Caco-2 (cell line): ENCODE measurements at regions not wholly inside any gene's neighbourhood (a gene's known extent, or its start where the extent isn't known, plus 50 kb on each side); places are given as distances from the start of the nearest gene placed in this dataset.

Experiments used
- BruUV-seq: library from RNA; stranded (reverse); fragments of 400-500 nt; replicated peaks from 2 replicates; lab custom pipeline; 2021; lab: Mats Ljungman, UMichigan
- CTCF ChIA-PET: fragments of 300-600 bp; sonication (Branson Sonifier 250); formaldehyde crosslinking; loops from one replicate; lab custom pipeline; 2022; ENCODE audit warnings: antibody characterized with exemption; lab: Charles Lee
- POLR2A ChIA-PET: fragments of 300-600 bp; sonication (Branson Sonifier 250); formaldehyde crosslinking; loops from one replicate; lab custom pipeline; 2022; ENCODE audit warnings: antibody characterized with exemption; lab: Charles Lee
- DNase-seq, 2 experiments: peaks; one replicate each; pipeline versions ENCODE4 v3.0.0 to v3.0.0-alpha.2; 2020 to 2022
- H3K27me3 ChIP-seq: replicated peaks from 2 replicates; pipeline ENCODE4 v1.6.0; 2011; ENCODE audit warnings: low read length; ENCODE audit not compliant: control insufficient read depth, insufficient read depth
- H3K36me3 ChIP-seq: 2 replicates; pipeline ENCODE4 v1.5.1; 2011; ENCODE audit warnings: low read length; ENCODE audit not compliant: control insufficient read depth, insufficient read depth
- H3K4me1 ChIP-seq: fragments of 250-450 bp; sonication (Bioruptor Pico); 2 replicates; pipeline ENCODE4 v1.5.1; 2020; ENCODE audit warnings: mild to moderate bottlenecking
- H3K4me3 ChIP-seq: 2 replicates; pipeline ENCODE4 v1.5.1; 2011; ENCODE audit warnings: low read depth, mild to moderate bottlenecking, control low read depth, low read length
- H3K9me3 ChIP-seq: fragments of 250-450 bp; sonication (Bioruptor Pico); 2 replicates; pipeline ENCODE4 v1.5.1; 2020; ENCODE audit warnings: mild to moderate bottlenecking, moderate library complexity
- H3K27ac Mint-ChIP-seq: one replicate; pipeline ENCODE4 v1.8.0; 2022; ENCODE audit warnings: mixed read lengths; ENCODE audit not compliant: unreplicated experiment
- H3K27me3 Mint-ChIP-seq: one replicate; pipeline ENCODE4 v1.8.0; 2022; ENCODE audit warnings: mixed read lengths; ENCODE audit not compliant: insufficient read depth, unreplicated experiment
- H3K36me3 Mint-ChIP-seq: one replicate; pipeline ENCODE4 v1.8.0; 2022; ENCODE audit warnings: mild to moderate bottlenecking, mixed read lengths; ENCODE audit not compliant: insufficient read depth, unreplicated experiment
- H3K4me1 Mint-ChIP-seq: one replicate; pipeline ENCODE4 v1.8.0; 2022; ENCODE audit warnings: low read depth, mixed read lengths; ENCODE audit not compliant: unreplicated experiment
- H3K4me3 Mint-ChIP-seq: one replicate; pipeline ENCODE4 v1.8.0; 2022; ENCODE audit warnings: mild to moderate bottlenecking, moderate library complexity, mixed read lengths; ENCODE audit not compliant: unreplicated experiment
- H3K9me3 Mint-ChIP-seq: one replicate; pipeline ENCODE4 v1.8.0; 2022; ENCODE audit warnings: mixed read lengths; ENCODE audit not compliant: unreplicated experiment
- intact Hi-C: fragments of 100-400 bp; cut with micrococcal nuclease; formaldehyde crosslinking; loops from one replicate; pipeline ENCODE4 v1.10.0; 2022; ENCODE audit not compliant: unreplicated experiment
- TF ChIP-seq, protein P1 (sequence below), 2 experiments: fragments of 200-600 bp in 1 of 2; IDR thresholded peaks; 1 replicate in 1 of 2; 2 replicates in 1 of 2; pipeline versions ENCODE4 v1.5.1 to v1.8.0; 2011 to 2022; ENCODE audit warnings: antibody characterized with exemption in 1 of 2, control low read depth in 1 of 2, inconsistent platforms in 1 of 2, low read depth in 1 of 2, low read length in 1 of 2, mild to moderate bottlenecking in 1 of 2, moderate library complexity in 1 of 2; ENCODE audit not compliant: insufficient read depth in 1 of 2, severe bottlenecking in 1 of 2, unreplicated experiment in 1 of 2

- H3K27me3 ChIP-seq: no peaks in the 10 kb centered on the region
- Mint-ChIP-seq H3K9me3 (no peaks in the 10 kb centered on the region), H3K36me3 (no peaks in the 10 kb centered on the region), H3K4me3 (no peak overlapping the region), H3K27me3 (no peaks in the 10 kb centered on the region), H3K4me1 (no peaks in the 10 kb centered on the region), H3K27ac (no peak overlapping the region)
- intact Hi-C loops: no loop called here
- no TSS peak for BruUV-seq
- H3K4me3 ChIP-seq: no peak overlapping the region
- no peaks in the 10 kb centered on the region for H3K36me3 ChIP-seq
- no peak for DNase-seq
- TF ChIP-seq, protein P1, sequence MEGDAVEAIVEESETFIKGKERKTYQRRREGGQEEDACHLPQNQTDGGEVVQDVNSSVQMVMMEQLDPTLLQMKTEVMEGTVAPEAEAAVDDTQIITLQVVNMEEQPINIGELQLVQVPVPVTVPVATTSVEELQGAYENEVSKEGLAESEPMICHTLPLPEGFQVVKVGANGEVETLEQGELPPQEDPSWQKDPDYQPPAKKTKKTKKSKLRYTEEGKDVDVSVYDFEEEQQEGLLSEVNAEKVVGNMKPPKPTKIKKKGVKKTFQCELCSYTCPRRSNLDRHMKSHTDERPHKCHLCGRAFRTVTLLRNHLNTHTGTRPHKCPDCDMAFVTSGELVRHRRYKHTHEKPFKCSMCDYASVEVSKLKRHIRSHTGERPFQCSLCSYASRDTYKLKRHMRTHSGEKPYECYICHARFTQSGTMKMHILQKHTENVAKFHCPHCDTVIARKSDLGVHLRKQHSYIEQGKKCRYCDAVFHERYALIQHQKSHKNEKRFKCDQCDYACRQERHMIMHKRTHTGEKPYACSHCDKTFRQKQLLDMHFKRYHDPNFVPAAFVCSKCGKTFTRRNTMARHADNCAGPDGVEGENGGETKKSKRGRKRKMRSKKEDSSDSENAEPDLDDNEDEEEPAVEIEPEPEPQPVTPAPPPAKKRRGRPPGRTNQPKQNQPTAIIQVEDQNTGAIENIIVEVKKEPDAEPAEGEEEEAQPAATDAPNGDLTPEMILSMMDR (IDR thresholded peaks at IDR 0.05; ENCODE audit: insufficient read depth in 1 of 2, low read depth in 1 of 2, low read length in 1 of 2, severe bottlenecking in 1 of 2, unreplicated experiment in 1 of 2): no peak
- H3K4me1 ChIP-seq: no peaks in the 10 kb centered on the region
- ChIA-PET POLR2A (no interaction called here), CTCF (no interaction called here)
- H3K9me3 ChIP-seq: no peaks in the 10 kb centered on the region
Observed at GRCh38 chr2:12651641-12652040, 65.1 kb upstream of the TRIB2 start.

DNA sequence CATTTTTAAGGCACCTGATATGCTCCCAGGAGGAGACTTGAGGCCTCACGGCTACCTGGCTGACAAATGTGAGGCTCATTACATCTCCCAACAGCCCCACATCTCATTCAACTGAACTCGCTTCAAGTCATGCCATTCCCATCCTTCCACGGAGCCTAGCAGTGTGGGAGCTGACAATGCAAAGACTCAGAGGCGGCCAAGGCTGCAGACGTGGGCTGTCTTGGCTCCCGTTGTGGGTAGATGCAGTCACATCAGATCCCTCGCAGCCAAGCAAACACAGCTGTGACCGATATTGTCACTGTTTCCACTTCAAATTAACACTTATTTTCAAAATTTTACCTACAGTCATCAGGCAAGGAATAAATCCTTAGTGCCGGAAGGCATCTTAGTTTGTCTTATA, 64.0 kb upstream of the TRIB2 start:
- Histone ChIP-seq H3K36me3 (no peaks in the 10 kb centered on the region), H3K4me1 (no peaks in the 10 kb centered on the region), H3K4me3 (no peak overlapping the region), H3K9me3 (no peaks in the 10 kb centered on the region), H3K27me3 (no peaks in the 10 kb centered on the region)
- Mint-ChIP-seq H3K36me3 (no peaks in the 10 kb centered on the region), H3K27ac (no peak overlapping the region), H3K27me3 (no peaks in the 10 kb centered on the region), H3K4me1 (no peaks in the 10 kb centered on the region), H3K9me3 (no peaks in the 10 kb centered on the region), H3K4me3 (no peak overlapping the region)
- CTCF ChIA-PET: no interaction called here
- intact Hi-C loops: no loop called here
- BruUV-seq: no TSS peak
- DNase-seq: no peak
- POLR2A ChIA-PET: no interaction called here
- TF ChIP-seq, protein P1 (IDR thresholded peaks at IDR 0.05; ENCODE audit: insufficient read depth in 1 of 2, low read depth in 1 of 2, low read length in 1 of 2, severe bottlenecking in 1 of 2, unreplicated experiment in 1 of 2): no peak

DNA sequence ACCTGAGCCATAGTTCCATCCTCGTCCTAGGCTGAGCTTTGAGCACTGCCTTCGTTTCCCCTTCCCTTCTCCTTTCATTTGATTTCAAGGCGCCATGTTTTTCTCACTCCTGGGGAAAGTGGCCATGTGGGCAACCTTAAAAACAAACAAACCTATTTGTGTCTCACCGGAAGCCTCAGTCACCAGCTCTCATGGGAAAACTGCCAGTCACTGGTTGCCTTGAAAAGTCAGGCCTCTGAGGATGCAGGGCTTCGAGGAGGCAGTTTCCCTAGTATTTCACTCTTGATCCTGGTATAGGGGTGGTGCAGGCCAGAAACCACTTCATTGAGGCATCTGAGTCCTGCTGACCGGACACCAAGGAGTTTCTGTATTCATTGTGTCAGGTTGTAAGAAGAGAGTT, 59.2 kb upstream of the TRIB2 start:
- Histone ChIP-seq H3K4me1 (peaks cover 10% of the 10 kb centered on the region; the same call in 1 of the 2 replicates), H3K27me3 (no peaks in the 10 kb centered on the region), H3K36me3 (no peaks in the 10 kb centered on the region), H3K9me3 (no peaks in the 10 kb centered on the region), H3K4me3 (no peak overlapping the region)
- TF ChIP-seq, protein P1 (IDR thresholded peaks at IDR 0.05; ENCODE audit: insufficient read depth in 1 of 2, low read depth in 1 of 2, low read length in 1 of 2, severe bottlenecking in 1 of 2, unreplicated experiment in 1 of 2): no peak
- intact Hi-C loops: no loop called here
- CTCF ChIA-PET: no interaction called here
- no peak for DNase-seq
- POLR2A ChIA-PET: no interaction called here
- Mint-ChIP-seq H3K36me3 (no peaks in the 10 kb centered on the region), H3K4me1 (peaks cover 8% of the 10 kb centered on the region), H3K4me3 (no peak overlapping the region), H3K27ac (no peak overlapping the region), H3K27me3 (no peaks in the 10 kb centered on the region), H3K9me3 (no peaks in the 10 kb centered on the region)
- BruUV-seq: no TSS peak
